ENCODE measurements at regions not wholly inside any gene's neighbourhood (a gene's known extent, or its start where the extent isn't known, plus 50 kb on each side); places are given as distances from the start of the nearest gene placed in this dataset.

- H3K4me1 ChIP-seq, result peaks cover 0 to 17% (median 0%) of the 10 kb centered on the region in 4 donors
- no peaks in the 10 kb centered on the region for H3K27me3 ChIP-seq
- 7 to 14% (median 13%) methylated on average over 6 of the region's 6 CpGs for WGBS, 5 donors
- peak; percentile 48 to 85 for DNase-seq
- H3K27ac ChIP-seq, result no peak overlapping the region
- no peaks in the 10 kb centered on the region for H3K36me3 ChIP-seq
- no peak overlapping the region for H3K4me3 ChIP-seq
- TF ChIP-seq EP300 (IDR thresholded peaks at IDR 0.05) (no peak), CTCF (IDR thresholded peaks at IDR 0.05) (peak in 5 of 7 experiments; percentile 39 to 78 (median 65))
- no peaks in the 10 kb centered on the region for H3K9me3 ChIP-seq
- intact Hi-C loops (cut with DNase I; ENCODE audit: low total_unique reads), result loop anchor here (10.0 kb wide), 1 partner anchor 332 kb away; no protein-coding TSS in a partner anchor
These were observed 62.8 kb upstream of the NEUROD1 start for GRCh38 chr2:181742922-181743722.

- intact Hi-C loops (cut with DNase I; ENCODE audit: low total_unique reads), result loop anchor here (10.0 kb wide), 1 partner anchor 331 kb away; no protein-coding TSS in a partner anchor
- 67 to 74% (median 71%) methylated on average over 2 of the region's 2 CpGs for WGBS, 5 donors
- Histone ChIP-seq H3K9me3 (no peaks in the 10 kb centered on the region), H3K4me3 (no peak overlapping the region), H3K4me1 (peaks cover 0 to 17% (median 0%) of the 10 kb centered on the region in 4 donors), H3K36me3 (no peaks in the 10 kb centered on the region), H3K27me3 (no peaks in the 10 kb centered on the region), H3K27ac (no peak overlapping the region)
- DNase-seq, result no peak
- TF ChIP-seq CTCF (IDR thresholded peaks at IDR 0.05), result no peak
- TF ChIP-seq EP300 (IDR thresholded peaks at IDR 0.05), result no peak
- TF ChIP-seq POLR2A (IDR thresholded peaks at IDR 0.05), result no peak
- TF ChIP-seq POLR2AphosphoS5 (IDR thresholded peaks at IDR 0.05), result no peak
These were observed 63.4 kb upstream of the NEUROD1 start for GRCh38 chr2:181743723-181744031.

GRCh38 chr2:181745796-181746540, 65.7 kb upstream of the NEUROD1 start:
- TF ChIP-seq POLR2AphosphoS5 (IDR thresholded peaks at IDR 0.05), result no peak
- H3K9me3 ChIP-seq, result no peaks in the 10 kb centered on the region
- no peak for DNase-seq
- H3K4me3 ChIP-seq, result no peak overlapping the region
- H3K27ac ChIP-seq, result no peak overlapping the region
- no peaks in the 10 kb centered on the region for H3K27me3 ChIP-seq
- H3K4me1 ChIP-seq, result peaks cover 0 to 17% (median 0%) of the 10 kb centered on the region in 4 donors
- 91 to 97% (median 95%) methylated on average over 3 of the region's 3 CpGs for WGBS, 5 donors
- no peaks in the 10 kb centered on the region for H3K36me3 ChIP-seq
- intact Hi-C loops (cut with DNase I; ENCODE audit: low total_unique reads), result loop anchor here (10.0 kb wide), 1 partner anchor 329 kb away; no protein-coding TSS in a partner anchor

GRCh38 chr2:181746844-181747243, 66.5 kb upstream of the NEUROD1 start:
- 78 to 88% (median 82%) methylated on average over 2 of the region's 2 CpGs for WGBS, 5 donors
- Histone ChIP-seq H3K4me1 (peaks cover 0 to 19% (median under 1%) of the 10 kb centered on the region in 4 donors), H3K27ac (no peak overlapping the region), H3K9me3 (no peaks in the 10 kb centered on the region), H3K4me3 (no peak overlapping the region), H3K36me3 (no peaks in the 10 kb centered on the region), H3K27me3 (no peaks in the 10 kb centered on the region)
- TF ChIP-seq CTCF (IDR thresholded peaks at IDR 0.05) (no peak), POLR2A (IDR thresholded peaks at IDR 0.05) (no peak), POLR2AphosphoS5 (IDR thresholded peaks at IDR 0.05) (no peak), EP300 (IDR thresholded peaks at IDR 0.05) (no peak)
- intact Hi-C loops (cut with DNase I; ENCODE audit: low total_unique reads), result loop anchor here (10.0 kb wide), 1 partner anchor 328 kb away; no protein-coding TSS in a partner anchor
- no peak for DNase-seq

Data from stomach (tissue), 8 donors.